ENCODE measurements at regions not wholly inside any gene's neighbourhood (a gene's known extent, or its start where the extent isn't known, plus 50 kb on each side); places are given as distances from the start of the nearest gene placed in this dataset.

GRCh38 chr9:24765025-24765756 is 219.5 kb upstream of the IZUMO3 start:
- no peaks in the 10 kb centered on the region for H3K27me3 ChIP-seq (ENCODE audit: control insufficient read depth, insufficient read depth, low read length)
- H3K4me1 Mint-ChIP-seq = no peaks in the 10 kb centered on the region
- H3K4me3 Mint-ChIP-seq = no peak overlapping the region
- TF ChIP-seq CTCF (IDR thresholded peaks at IDR 0.05) = no peak
- H3K36me3 Mint-ChIP-seq = peaks cover 17% of the 10 kb centered on the region
- peaks cover 16% of the 10 kb centered on the region for H3K9me3 ChIP-seq (ENCODE audit: control insufficient read depth, insufficient read depth, low read length)
- no peaks in the 10 kb centered on the region for H3K36me3 ChIP-seq (ENCODE audit: control insufficient read depth, insufficient read depth, low read length)
- no peak for DNase-seq
- H3K27ac ChIP-seq (ENCODE audit: low read length) = no peak overlapping the region
- H3K4me1 ChIP-seq (ENCODE audit: control insufficient read depth, insufficient read depth, low read length) = no peaks in the 10 kb centered on the region
- WGBS (ENCODE audit: insufficient coverage) = 52% methylated on average over 7 of the region's 7 CpGs
- peaks cover 28 to 39% of the 10 kb centered on the region in 2 donors for H3K9me3 Mint-ChIP-seq
- no peak overlapping the region for H3K4me3 ChIP-seq (ENCODE audit: low read length)
- no peak for ATAC-seq
- H3K27ac Mint-ChIP-seq = no peak overlapping the region
- H3K27me3 Mint-ChIP-seq (ENCODE audit: low read depth in 2 of 2) = no peaks in the 10 kb centered on the region
- intact Hi-C loops (cut with micrococcal nuclease) = no loop called here

GRCh38 chr9:24738421-24738961 is 192.8 kb upstream of the IZUMO3 start:
- H3K27ac ChIP-seq (ENCODE audit: low read length) = no peak overlapping the region
- Mint-ChIP-seq H3K9me3 (peaks cover 4 to 23% of the 10 kb centered on the region in 2 donors), H3K27me3 (ENCODE audit: low read depth in 2 of 2) (no peaks in the 10 kb centered on the region), H3K4me3 (no peak overlapping the region), H3K4me1 (no peaks in the 10 kb centered on the region), H3K36me3 (peaks cover 8% of the 10 kb centered on the region), H3K27ac (no peak overlapping the region)
- no peaks in the 10 kb centered on the region for H3K27me3 ChIP-seq (ENCODE audit: control insufficient read depth, insufficient read depth, low read length)
- H3K4me3 ChIP-seq (ENCODE audit: low read length) = no peak overlapping the region
- intact Hi-C loops (cut with micrococcal nuclease) = no loop called here
- H3K4me1 ChIP-seq (ENCODE audit: control insufficient read depth, insufficient read depth, low read length) = no peaks in the 10 kb centered on the region
- DNase-seq (no peak), ATAC-seq (no peak)
- WGBS (ENCODE audit: insufficient coverage) = 93% methylated on average over 29 of the region's 29 CpGs
- H3K9me3 ChIP-seq (ENCODE audit: control insufficient read depth, insufficient read depth, low read length) = peaks cover 10% of the 10 kb centered on the region
- no peaks in the 10 kb centered on the region for H3K36me3 ChIP-seq (ENCODE audit: control insufficient read depth, insufficient read depth, low read length)
- no peak for TF ChIP-seq CTCF (IDR thresholded peaks at IDR 0.05)

- Histone ChIP-seq H3K4me1 (ENCODE audit: control insufficient read depth, insufficient read depth, low read length) (no peaks in the 10 kb centered on the region), H3K4me3 (ENCODE audit: low read length) (no peak overlapping the region), H3K27ac (ENCODE audit: low read length) (no peak overlapping the region), H3K36me3 (ENCODE audit: control insufficient read depth, insufficient read depth, low read length) (no peaks in the 10 kb centered on the region), H3K9me3 (ENCODE audit: control insufficient read depth, insufficient read depth, low read length) (peaks cover 13% of the 10 kb centered on the region), H3K27me3 (ENCODE audit: control insufficient read depth, insufficient read depth, low read length) (no peaks in the 10 kb centered on the region)
- peaks cover 8 to 16% of the 10 kb centered on the region in 2 donors for H3K9me3 Mint-ChIP-seq
- intact Hi-C loops (cut with micrococcal nuclease) = no loop called here
- no peaks in the 10 kb centered on the region for H3K4me1 Mint-ChIP-seq
- H3K27ac Mint-ChIP-seq = no peak overlapping the region
- H3K36me3 Mint-ChIP-seq = peaks cover 11% of the 10 kb centered on the region
- H3K4me3 Mint-ChIP-seq = no peak overlapping the region
- ATAC-seq (no peak), DNase-seq (no peak)
- WGBS (ENCODE audit: insufficient coverage) = 100% methylated on average over 1 of the region's 1 CpG
- TF ChIP-seq CTCF (IDR thresholded peaks at IDR 0.05) = no peak
- no peaks in the 10 kb centered on the region for H3K27me3 Mint-ChIP-seq (ENCODE audit: low read depth in 2 of 2)
Observed at GRCh38 chr9:24731754-24732153, 186.1 kb upstream of the IZUMO3 start.

GRCh38 chr9:24721621-24722020 is 175.9 kb upstream of the IZUMO3 start:
- no peak overlapping the region for H3K4me3 ChIP-seq (ENCODE audit: low read length)
- H3K4me1 ChIP-seq (ENCODE audit: control insufficient read depth, insufficient read depth, low read length) = no peaks in the 10 kb centered on the region
- no peaks in the 10 kb centered on the region for H3K9me3 ChIP-seq (ENCODE audit: control insufficient read depth, insufficient read depth, low read length)
- TF ChIP-seq CTCF (IDR thresholded peaks at IDR 0.05) = no peak
- WGBS (ENCODE audit: insufficient coverage) = no CpG with 5 or more reads among the region's 1 CpG
- Mint-ChIP-seq H3K9me3 (peaks cover 18 to 20% of the 10 kb centered on the region in 2 donors), H3K36me3 (peaks cover 17% of the 10 kb centered on the region), H3K27ac (no peak overlapping the region), H3K4me1 (no peaks in the 10 kb centered on the region), H3K27me3 (ENCODE audit: low read depth in 2 of 2) (no peaks in the 10 kb centered on the region), H3K4me3 (no peak overlapping the region)
- intact Hi-C loops (cut with micrococcal nuclease) = no loop called here
- no peak for ATAC-seq
- no peak overlapping the region for H3K27ac ChIP-seq (ENCODE audit: low read length)
- no peaks in the 10 kb centered on the region for H3K36me3 ChIP-seq (ENCODE audit: control insufficient read depth, insufficient read depth, low read length)
- no peaks in the 10 kb centered on the region for H3K27me3 ChIP-seq (ENCODE audit: control insufficient read depth, insufficient read depth, low read length)
- DNase-seq = no peak

All from natural killer cell (primary cell).